Omental fat pad (tissue), 3 donors: ENCODE measurements at regions not wholly inside any gene's neighbourhood (a gene's known extent, or its start where the extent isn't known, plus 50 kb on each side); places are given as distances from the start of the nearest gene placed in this dataset.

Source experiments
- ATAC-seq: fragments of 150-250 bp; one replicate; pipeline ENCODE4 v1.9.1; 2016; ENCODE audit warnings: mild to moderate bottlenecking, moderate library complexity; ENCODE audit not compliant: low FRiP score
- DNase-seq: peaks from one replicate; pipeline ENCODE4 v3.0.0-alpha.2; 2019; ENCODE audit warnings: low spot score
- TF ChIP-seq, protein P1 (sequence below), 3 donors: fragments of 450-650 bp; IDR thresholded peaks; one replicate each; pipeline ENCODE4 v1.5.1; 2016 to 2017; ENCODE audit warnings: antibody characterized with exemption in 3 of 3, mild to moderate bottlenecking in 3 of 3, moderate library complexity in 2 of 3

DNA sequence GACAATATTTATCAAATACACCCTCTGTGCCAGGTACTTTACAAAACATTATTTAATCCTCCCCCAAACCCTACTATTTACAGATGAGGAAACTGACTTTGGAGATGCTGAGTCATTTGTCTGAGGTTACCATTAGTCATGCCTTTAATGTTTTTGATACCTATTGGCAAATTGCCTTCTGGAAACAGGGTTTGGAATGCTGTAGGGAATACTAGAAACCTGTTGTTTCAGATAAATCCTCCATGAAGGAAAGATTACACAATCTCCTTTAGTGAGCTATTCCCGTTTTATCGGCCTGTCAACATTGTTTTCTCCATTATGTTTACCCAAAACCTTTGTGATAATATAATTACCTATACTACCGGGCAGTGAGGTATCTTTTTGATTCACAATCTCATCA is 93.6 kb upstream of the ADGRF1 start:
- peak; percentile 63 for ATAC-seq
- TF ChIP-seq, protein P1, sequence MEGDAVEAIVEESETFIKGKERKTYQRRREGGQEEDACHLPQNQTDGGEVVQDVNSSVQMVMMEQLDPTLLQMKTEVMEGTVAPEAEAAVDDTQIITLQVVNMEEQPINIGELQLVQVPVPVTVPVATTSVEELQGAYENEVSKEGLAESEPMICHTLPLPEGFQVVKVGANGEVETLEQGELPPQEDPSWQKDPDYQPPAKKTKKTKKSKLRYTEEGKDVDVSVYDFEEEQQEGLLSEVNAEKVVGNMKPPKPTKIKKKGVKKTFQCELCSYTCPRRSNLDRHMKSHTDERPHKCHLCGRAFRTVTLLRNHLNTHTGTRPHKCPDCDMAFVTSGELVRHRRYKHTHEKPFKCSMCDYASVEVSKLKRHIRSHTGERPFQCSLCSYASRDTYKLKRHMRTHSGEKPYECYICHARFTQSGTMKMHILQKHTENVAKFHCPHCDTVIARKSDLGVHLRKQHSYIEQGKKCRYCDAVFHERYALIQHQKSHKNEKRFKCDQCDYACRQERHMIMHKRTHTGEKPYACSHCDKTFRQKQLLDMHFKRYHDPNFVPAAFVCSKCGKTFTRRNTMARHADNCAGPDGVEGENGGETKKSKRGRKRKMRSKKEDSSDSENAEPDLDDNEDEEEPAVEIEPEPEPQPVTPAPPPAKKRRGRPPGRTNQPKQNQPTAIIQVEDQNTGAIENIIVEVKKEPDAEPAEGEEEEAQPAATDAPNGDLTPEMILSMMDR (IDR thresholded peaks at IDR 0.05) = no peak
- no peak for DNase-seq

DNA sequence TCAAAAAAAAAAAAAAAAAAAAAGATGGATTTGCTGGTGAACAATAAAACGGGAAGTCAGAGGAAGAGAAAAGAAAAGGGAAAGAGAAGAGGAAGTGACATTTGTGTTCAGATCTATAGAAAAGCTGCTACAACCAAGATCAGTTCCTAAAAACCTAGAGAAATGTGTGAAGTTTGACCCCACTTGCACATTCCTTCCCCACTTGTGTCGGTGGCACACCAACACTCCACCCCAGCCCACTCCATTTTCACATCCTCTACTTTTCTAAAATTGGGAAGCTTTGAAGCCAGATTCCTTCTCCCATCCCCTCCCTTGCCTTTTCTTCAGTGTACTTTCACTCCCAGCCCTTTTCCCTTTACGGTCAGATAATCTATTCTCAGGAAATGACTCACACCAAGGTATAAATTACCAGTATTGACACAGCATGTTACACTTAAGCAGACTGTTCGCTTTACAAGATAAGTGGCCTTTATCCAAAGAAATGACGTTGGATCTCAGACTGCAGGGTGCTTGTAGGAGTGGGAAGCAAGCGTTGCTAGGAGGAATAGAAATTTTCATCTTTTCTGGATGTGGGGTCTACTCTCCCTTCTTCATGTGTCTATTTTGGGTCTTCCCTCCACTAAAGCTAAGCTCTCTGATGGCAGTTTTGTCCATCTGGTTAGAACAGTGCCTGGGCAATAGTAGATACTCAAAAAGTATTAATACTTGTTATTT is 92.5 kb upstream of the ADGRF1 start:
- DNase-seq = no peak
- ATAC-seq = peak; percentile 47
- TF ChIP-seq, protein P1 (IDR thresholded peaks at IDR 0.05) = no peak

DNA sequence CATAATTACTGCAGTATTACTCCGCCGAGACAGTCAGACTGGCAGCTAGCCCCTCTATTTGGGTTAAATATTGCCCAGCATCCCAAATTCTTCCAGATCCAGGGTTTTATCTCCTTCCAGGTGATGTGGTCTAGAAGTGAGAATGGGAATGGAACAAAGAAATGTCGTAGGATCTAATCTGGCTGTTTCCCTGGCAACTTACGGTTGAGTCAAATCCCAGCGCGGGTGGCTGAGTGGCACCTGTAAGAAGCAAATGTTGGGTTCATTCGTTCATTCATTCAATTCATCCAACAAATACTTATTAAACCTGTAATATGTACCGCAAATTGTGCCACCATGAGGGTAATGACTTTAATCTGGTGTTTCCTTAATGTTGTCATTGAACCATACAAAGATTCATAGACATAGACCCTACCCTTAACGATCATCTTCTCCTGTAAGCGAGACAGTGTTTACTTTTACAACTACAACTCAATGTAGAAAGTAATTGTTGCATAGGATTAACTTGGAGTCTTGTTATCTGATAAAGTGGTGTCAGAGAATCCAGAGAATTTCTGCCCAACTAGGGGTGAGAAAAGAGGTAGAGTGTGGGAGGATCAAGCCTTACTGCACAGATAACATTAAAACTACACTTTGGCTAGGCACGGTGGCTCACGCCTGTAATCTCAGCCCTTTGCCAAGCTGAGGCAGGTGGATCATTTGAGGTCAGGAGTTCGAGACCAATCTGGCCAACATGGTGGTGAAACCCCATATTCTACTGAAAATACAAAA is 91.3 kb upstream of the ADGRF1 start:
- no peak for ATAC-seq
- no peak for DNase-seq
- TF ChIP-seq, protein P1 (IDR thresholded peaks at IDR 0.05) = no peak

DNA sequence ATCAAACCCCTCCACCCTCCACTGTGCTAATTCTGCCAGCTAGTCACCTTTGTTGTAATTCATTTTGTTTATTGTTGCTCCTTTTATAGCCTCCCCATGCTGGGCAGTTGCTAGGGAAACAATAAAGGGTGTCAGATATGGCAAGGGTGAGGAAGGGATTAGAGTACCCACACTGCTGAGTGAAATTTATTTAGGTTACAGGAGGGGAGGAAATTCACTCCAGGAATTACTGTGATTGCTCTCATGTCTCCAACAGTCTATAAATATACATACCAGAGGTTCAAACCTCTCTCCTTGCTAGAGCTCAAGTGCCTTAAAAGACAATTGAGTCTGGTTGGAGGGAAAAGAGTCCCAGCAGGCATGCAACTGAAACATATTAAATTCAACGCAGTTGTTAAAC is 90.6 kb upstream of the ADGRF1 start:
- ATAC-seq (no peak), DNase-seq (no peak)
- TF ChIP-seq, protein P1 (IDR thresholded peaks at IDR 0.05) = no peak

DNA sequence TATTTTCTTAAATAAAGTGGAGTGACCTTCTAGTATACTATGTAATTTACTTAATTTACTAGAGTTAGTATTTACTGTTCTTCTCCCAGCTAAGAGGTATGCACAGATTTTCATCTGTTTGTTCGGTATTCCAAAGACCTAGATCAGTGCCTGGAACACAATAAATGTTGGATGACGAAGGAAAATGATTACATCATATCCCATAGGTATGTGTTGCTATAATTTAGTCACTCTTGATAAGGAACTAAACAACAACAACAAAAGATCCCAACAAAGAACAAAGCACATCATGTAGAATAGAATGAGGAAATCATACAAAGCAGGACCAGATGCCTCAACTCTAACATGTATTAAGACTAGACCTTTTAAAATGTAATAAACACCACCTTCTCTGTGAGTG is 89.6 kb upstream of the ADGRF1 start:
- no peak for ATAC-seq
- DNase-seq = no peak
- TF ChIP-seq, protein P1 (IDR thresholded peaks at IDR 0.05) = no peak

DNA sequence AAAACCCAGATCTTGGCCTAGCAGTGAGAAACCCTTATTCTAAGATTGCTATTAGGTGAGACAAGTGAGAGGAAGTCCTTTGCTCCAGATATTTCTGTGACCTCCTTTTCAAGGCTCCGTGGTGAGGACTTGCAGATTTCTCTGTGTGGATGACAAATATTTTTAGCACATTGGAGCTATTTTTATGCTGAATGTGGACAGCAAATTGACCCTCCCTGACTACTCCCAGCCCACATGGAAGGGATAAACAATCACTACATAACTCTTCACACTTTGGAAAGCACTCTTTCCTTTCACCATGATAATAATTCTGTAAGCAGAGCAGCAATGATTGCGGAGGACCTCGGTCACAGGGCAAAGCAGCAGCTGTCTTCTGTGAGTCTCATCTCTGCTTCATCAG is 88.0 kb upstream of the ADGRF1 start:
- TF ChIP-seq, protein P1 (IDR thresholded peaks at IDR 0.05) = no peak
- no peak for ATAC-seq
- DNase-seq = no peak

DNA sequence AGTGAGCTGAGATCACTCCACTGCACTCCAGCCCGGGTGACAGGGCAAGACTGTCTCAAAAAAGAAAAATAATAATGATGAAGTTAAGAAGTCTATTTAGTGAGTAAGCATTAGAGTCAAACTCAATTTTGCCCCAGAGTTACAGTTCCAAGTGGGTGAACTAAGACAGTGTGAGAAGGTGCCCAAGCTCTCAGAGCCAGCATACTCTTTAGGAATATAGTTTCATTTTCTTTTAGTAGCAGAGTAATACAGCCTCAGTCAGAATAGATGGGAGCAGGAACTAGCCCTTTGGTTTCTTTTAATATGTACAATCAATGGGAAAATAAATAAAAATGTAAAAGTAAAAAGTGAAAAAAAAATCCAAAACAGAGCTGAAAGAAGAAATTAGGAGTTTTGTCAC is 87.0 kb upstream of the ADGRF1 start:
- ATAC-seq (no peak), DNase-seq (no peak)
- TF ChIP-seq, protein P1 (IDR thresholded peaks at IDR 0.05) = no peak
